ENCODE measurements at regions not wholly inside any gene's neighbourhood (a gene's known extent, or its start where the extent isn't known, plus 50 kb on each side); places are given as distances from the start of the nearest gene placed in this dataset.

DNA sequence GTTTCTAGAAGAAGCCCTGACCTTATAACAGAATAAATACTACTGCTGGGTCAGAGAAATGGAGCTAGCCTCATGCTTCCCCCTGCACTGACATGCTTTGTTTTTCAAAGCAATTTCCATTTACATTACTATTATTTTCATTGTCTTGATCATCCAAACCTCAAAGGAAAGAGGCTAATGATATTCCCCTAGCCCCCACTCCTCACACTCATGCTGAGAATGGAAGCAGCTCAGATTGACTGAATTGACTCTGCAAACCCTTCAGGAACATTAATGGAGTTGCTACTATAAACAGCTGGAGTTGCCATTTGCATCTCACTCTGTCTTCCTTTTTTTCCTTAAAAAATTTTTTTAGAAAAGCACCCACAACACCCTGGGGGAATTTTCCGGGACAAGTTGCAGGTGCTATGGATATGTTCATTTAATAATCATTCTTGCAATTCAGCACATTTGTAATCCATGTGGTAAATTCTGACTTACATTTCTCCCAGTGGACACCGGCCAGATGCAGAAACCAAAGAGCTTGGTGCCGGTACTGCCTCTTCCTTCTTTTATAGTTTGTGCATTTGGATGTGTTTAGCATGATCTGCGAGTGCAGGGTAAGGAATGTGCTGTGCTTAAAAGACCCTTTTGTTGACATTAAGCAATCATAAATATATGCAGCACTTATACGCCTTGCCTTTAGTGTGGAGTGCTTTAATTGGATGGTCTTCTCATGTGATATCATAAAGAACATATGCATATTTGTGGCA is 103.3 kb upstream of the OSR1 start:
- no peak overlapping the region for H3K4me3 ChIP-seq (ENCODE audit: low read depth, low read length)
- no peak for DNase-seq (ENCODE audit: low read depth)
- TF ChIP-seq, protein P1, sequence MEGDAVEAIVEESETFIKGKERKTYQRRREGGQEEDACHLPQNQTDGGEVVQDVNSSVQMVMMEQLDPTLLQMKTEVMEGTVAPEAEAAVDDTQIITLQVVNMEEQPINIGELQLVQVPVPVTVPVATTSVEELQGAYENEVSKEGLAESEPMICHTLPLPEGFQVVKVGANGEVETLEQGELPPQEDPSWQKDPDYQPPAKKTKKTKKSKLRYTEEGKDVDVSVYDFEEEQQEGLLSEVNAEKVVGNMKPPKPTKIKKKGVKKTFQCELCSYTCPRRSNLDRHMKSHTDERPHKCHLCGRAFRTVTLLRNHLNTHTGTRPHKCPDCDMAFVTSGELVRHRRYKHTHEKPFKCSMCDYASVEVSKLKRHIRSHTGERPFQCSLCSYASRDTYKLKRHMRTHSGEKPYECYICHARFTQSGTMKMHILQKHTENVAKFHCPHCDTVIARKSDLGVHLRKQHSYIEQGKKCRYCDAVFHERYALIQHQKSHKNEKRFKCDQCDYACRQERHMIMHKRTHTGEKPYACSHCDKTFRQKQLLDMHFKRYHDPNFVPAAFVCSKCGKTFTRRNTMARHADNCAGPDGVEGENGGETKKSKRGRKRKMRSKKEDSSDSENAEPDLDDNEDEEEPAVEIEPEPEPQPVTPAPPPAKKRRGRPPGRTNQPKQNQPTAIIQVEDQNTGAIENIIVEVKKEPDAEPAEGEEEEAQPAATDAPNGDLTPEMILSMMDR (IDR thresholded peaks at IDR 0.05; ENCODE audit: insufficient read depth, low read length) = no peak

DNA sequence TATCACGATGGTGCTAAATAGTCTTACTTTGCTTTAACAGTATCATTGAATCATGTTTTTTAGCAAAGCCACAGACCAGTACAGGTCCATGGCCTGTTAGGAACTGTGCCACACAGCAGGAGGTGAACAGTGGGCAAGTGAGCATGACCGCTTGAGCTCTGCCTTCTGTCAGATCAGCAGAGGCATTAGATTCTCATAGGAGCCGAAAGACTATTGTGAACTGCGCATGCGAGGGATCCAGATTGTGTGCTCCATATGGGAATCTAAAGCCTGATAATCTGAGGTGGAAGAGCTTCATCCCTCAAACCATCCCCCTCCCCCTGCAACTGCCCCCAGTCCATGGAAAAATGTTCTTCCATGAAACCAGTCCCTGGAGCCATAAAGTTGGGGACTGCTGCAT is 102.3 kb upstream of the OSR1 start:
- TF ChIP-seq, protein P1 (IDR thresholded peaks at IDR 0.05; ENCODE audit: insufficient read depth, low read length) = no peak
- H3K4me3 ChIP-seq (ENCODE audit: low read depth, low read length) = no peak overlapping the region
- no peak for DNase-seq (ENCODE audit: low read depth)

DNA sequence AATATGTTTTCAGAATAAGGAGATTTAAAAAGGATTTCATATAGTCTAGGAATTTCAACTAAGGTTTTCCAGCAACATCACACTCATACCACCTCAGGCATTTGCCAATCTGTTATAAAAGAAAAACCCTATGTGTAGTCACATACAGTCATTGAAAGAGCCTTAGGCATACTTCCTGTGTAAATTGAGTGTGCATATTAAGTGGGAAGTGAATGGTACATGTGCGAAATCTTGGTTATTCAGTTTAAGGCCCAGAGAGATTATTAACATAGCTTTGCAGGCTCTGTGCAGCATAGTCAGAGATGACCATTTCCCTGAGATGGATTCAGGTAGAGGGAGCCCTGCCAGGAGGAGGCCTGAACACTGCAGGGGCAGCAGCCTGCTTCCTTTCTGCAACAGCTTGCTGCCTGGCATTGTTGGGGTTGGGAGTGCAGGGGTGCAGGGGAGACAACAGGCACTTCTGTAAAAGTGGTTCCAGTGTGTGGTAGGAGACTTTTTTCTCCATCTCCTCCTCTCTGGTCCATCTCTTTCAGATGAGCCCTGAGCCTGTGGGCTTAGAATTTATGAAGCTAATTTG is 100.1 kb upstream of the OSR1 start:
- no peak for DNase-seq (ENCODE audit: low read depth)
- H3K4me3 ChIP-seq (ENCODE audit: low read depth, low read length) = no peak overlapping the region
- TF ChIP-seq, protein P1 (IDR thresholded peaks at IDR 0.05; ENCODE audit: insufficient read depth, low read length) = no peak

DNA sequence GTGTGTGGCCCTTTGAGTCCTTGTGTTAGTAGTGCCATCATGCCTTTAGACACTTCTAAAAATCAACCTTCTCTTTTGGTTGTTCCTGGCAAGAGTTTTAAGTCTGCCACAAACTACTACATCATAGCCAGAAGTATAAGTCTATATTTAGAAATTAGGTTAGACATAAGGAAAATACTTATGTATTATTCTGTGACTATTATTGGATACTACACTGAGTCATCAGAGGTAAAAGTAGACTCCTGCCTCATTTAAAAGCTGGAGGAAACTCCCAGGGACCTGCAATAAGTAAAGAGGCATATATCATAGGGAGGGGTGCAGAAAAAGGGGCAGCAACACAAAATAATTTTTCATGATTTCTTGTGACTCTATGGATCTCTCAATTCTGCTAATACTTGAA is 99.4 kb upstream of the OSR1 start:
- no peak for DNase-seq (ENCODE audit: low read depth)
- H3K4me3 ChIP-seq (ENCODE audit: low read depth, low read length) = no peak overlapping the region
- TF ChIP-seq, protein P1 (IDR thresholded peaks at IDR 0.05; ENCODE audit: insufficient read depth, low read length) = no peak

DNA sequence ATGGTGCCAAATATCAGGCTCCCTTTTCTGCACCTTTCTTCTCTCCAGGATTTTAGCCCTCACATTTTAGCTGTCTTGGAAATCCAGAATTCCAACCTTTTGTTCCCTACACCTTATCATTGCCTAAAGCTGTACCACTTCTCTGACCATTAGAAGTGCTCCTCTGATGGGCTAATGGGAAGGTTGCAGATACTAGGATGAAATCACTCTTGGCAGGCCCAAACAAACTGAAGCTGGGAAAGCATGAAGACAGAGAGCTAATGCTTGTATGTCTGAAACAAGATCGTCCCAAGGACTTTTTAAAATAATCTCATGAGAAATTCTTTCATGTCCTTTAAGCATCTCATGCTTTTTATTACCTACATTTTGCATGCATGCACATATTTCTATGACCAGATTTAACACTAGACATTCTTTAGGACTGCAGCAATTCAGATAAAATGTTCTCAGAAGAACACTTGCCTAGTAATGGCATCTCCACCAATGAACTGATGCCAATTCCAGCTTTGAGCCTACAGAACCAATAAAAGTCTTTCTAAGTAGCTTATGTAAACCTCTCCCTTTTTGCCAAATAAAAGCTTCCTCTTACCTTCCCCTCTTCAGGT is 98.4 kb upstream of the OSR1 start:
- TF ChIP-seq, protein P1 (IDR thresholded peaks at IDR 0.05; ENCODE audit: insufficient read depth, low read length) = no peak
- DNase-seq (ENCODE audit: low read depth) = no peak

DNA sequence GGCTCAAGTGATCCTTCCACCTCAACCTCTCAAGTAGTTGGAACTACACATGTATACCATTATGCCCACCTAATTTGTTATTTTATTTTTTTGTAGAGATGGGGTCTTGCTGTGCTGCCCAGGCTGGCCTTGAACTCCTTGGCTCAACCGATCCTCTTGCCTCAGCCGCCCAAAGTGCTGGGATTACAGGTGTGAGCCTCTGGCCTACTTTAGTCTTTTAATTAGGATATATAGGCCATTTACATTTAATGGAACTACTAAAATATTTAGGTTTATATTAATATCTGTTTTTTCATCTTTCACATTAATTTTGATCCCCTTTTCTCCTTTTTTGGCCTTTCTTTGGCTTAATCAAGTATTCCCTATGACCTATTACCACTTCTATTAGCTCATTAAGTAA is 95.7 kb upstream of the OSR1 start:
- DNase-seq (ENCODE audit: low read depth) = no peak
- H3K4me3 ChIP-seq (ENCODE audit: low read depth, low read length) = no peak overlapping the region
- TF ChIP-seq, protein P1 (IDR thresholded peaks at IDR 0.05; ENCODE audit: insufficient read depth, low read length) = no peak

More for the DNA sequence above, 98.4 kb upstream of the OSR1 start:
- no peak overlapping the region for H3K4me3 ChIP-seq (ENCODE audit: low read depth, low read length)

All from fibroblast of the aortic adventitia (primary cell).